Keratinocyte (primary cell): ENCODE measurements at regions not wholly inside any gene's neighbourhood (a gene's known extent, or its start where the extent isn't known, plus 50 kb on each side); places are given as distances from the start of the nearest gene placed in this dataset.

ENCODE experiments used
- EZH2 ChIP-seq: IDR thresholded peaks from one replicate; pipeline ENCODE4 v1.6.1; 2012; ENCODE audit warnings: inconsistent platforms, mild to moderate bottlenecking, low read length, moderate library complexity
- TF ChIP-seq, protein P1 (sequence below), 3 experiments: IDR thresholded peaks in 1 of 3; conservative IDR thresholded peaks in 1 of 3; optimal IDR thresholded peaks in 1 of 3; 2 replicates in 2 of 3; 3 replicates in 1 of 3; pipeline versions ENCODE3 to v1.5.1; 2011; ENCODE audit warnings: low read length in 3 of 3, mild to moderate bottlenecking in 3 of 3, moderate library complexity in 2 of 3, control low read depth in 1 of 3, inconsistent platforms in 1 of 3; ENCODE audit not compliant: insufficient read depth in 2 of 3; ENCODE audit errors: extremely low read depth in 1 of 3

DNA sequence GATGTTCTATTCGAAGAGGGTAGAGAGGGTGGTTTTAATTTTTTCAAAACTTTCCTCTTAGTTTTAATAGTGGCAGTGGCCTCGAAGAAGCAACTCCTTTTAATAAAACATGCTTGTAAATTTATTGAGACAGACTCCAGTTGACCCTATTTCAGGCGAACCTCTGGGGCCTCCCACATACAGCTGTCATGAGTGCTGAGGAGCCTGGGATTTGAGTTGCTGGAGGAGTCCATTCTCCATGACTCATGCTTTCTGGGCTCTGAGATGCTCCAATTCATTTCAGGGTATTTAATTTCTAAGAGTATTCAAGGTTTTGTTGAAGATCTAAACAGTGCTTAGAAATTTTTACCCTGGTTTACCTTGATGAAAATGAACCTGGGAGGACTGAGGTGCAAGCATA is 580.4 kb downstream of the CBLN4 start:
- TF ChIP-seq EZH2, result no peak
- TF ChIP-seq, protein P1, sequence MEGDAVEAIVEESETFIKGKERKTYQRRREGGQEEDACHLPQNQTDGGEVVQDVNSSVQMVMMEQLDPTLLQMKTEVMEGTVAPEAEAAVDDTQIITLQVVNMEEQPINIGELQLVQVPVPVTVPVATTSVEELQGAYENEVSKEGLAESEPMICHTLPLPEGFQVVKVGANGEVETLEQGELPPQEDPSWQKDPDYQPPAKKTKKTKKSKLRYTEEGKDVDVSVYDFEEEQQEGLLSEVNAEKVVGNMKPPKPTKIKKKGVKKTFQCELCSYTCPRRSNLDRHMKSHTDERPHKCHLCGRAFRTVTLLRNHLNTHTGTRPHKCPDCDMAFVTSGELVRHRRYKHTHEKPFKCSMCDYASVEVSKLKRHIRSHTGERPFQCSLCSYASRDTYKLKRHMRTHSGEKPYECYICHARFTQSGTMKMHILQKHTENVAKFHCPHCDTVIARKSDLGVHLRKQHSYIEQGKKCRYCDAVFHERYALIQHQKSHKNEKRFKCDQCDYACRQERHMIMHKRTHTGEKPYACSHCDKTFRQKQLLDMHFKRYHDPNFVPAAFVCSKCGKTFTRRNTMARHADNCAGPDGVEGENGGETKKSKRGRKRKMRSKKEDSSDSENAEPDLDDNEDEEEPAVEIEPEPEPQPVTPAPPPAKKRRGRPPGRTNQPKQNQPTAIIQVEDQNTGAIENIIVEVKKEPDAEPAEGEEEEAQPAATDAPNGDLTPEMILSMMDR (optimal IDR thresholded peaks at IDR 0.05 in 1 of 3, IDR thresholded peaks at IDR 0.05 in 1 of 3, conservative IDR thresholded peaks at IDR 0.05 in 1 of 3; ENCODE audit: extremely low read depth in 1 of 3, insufficient read depth in 2 of 3, low read length in 3 of 3), result no peak
